SK-N-SH (cell line): ENCODE measurements at regions not wholly inside any gene's neighbourhood (a gene's known extent, or its start where the extent isn't known, plus 50 kb on each side); places are given as distances from the start of the nearest gene placed in this dataset.

Source experiments
- CTCF ChIA-PET: fragments of 300-600, 350-600 bp; formaldehyde crosslinking; extraction: SDS; loops from one replicate; lab custom pipeline; 2021; lab: Yijun Ruan, JAX
- POLR2A ChIA-PET: fragments of 350-600 bp; sonication (Branson Sonifier 250); formaldehyde crosslinking; extraction: SDS; loops from one replicate; lab custom pipeline; 2020; ENCODE audit warnings: antibody characterized with exemption, inconsistent platforms; lab: Yijun Ruan, JAX
- DNase-seq: peaks from one replicate; pipeline ENCODE4 v3.0.0; 2012
- H2AFZ ChIP-seq: fragments of 200-600 bp; sonication (generic); 2 replicates; pipeline ENCODE4 v1.8.1; 2016; ENCODE audit warnings: antibody characterized with exemption, mild to moderate bottlenecking, low read depth
- H3F3A ChIP-seq: fragments of 200-600 bp; sonication (generic); replicated peaks from 2 replicates; pipeline ENCODE3; 2016; ENCODE audit warnings: antibody characterized with exemption, mild to moderate bottlenecking; ENCODE audit not compliant: insufficient read depth
- H3K27ac ChIP-seq, 2 experiments: fragments of 200-500 bp in 1 of 2; fragments of 200-600 bp in 1 of 2; sonication (Bioruptor generic) in 1 of 2; sonication (generic), shearing (Covaris generic) in 1 of 2; 2 replicates each; pipeline versions ENCODE4 v1.5.1 to v1.6.1; 2014 to 2016; ENCODE audit warnings: low read depth in 2 of 2, inconsistent platforms in 1 of 2, low read length in 1 of 2, mild to moderate bottlenecking in 1 of 2, mixed read lengths in 1 of 2
- H3K27me3 ChIP-seq: fragments of 200-600 bp; sonication (generic), shearing (Covaris generic); 2 replicates; pipeline ENCODE4 v1.6.1; 2016; ENCODE audit warnings: mixed run types; ENCODE audit not compliant: insufficient read depth
- H3K36me3 ChIP-seq, 2 experiments: fragments of 200-500 bp in 1 of 2; fragments of 200-600 bp in 1 of 2; sonication (Bioruptor generic) in 1 of 2; sonication (generic) in 1 of 2; replicated peaks in 1 of 2; 2 replicates each; pipeline versions ENCODE3 to v1.5.1; 2014 to 2016; ENCODE audit warnings: low read length in 1 of 2, mild to moderate bottlenecking in 1 of 2; ENCODE audit not compliant: insufficient read depth in 2 of 2, control insufficient read depth in 1 of 2
- H3K4me1 ChIP-seq, 2 experiments: fragments of 200-500 bp in 1 of 2; fragments of 200-600 bp in 1 of 2; sonication (Bioruptor generic) in 1 of 2; sonication (generic), shearing (Covaris generic) in 1 of 2; 2 replicates each; pipeline versions ENCODE4 v1.5.1 to v1.6.1; 2014 to 2016; ENCODE audit warnings: low read depth in 1 of 2, low read length in 1 of 2, mixed run types in 1 of 2; ENCODE audit not compliant: insufficient read depth in 2 of 2, control insufficient read depth in 1 of 2
- H3K4me2 ChIP-seq: fragments of 200-600 bp; sonication (generic), shearing (Covaris generic); 2 replicates; pipeline ENCODE4 v1.6.1; 2017; ENCODE audit warnings: mixed run types
- H3K4me3 ChIP-seq, 2 experiments: fragments of 200-500 bp in 1 of 2; fragments of 200-600 bp in 1 of 2; sonication (Bioruptor generic) in 1 of 2; sonication (generic), shearing (Covaris generic) in 1 of 2; 2 replicates each; pipeline versions ENCODE4 v1.5.1 to v1.8.1; 2014 to 2016; ENCODE audit warnings: low read depth in 2 of 2, inconsistent platforms in 1 of 2, low read length in 1 of 2, mild to moderate bottlenecking in 1 of 2, mixed read lengths in 1 of 2, moderate library complexity in 1 of 2
- H3K79me2 ChIP-seq: fragments of 200-600 bp; sonication (generic); 2 replicates; pipeline ENCODE4 v1.8.1; 2017; ENCODE audit warnings: mild to moderate bottlenecking; ENCODE audit not compliant: insufficient read depth
- H3K9ac ChIP-seq: fragments of 200-600 bp; sonication (generic); 2 replicates; pipeline ENCODE4 v1.6.1; 2017; ENCODE audit warnings: mixed run types
- H3K9me2 ChIP-seq: fragments of 200-600 bp; sonication (generic); 2 replicates; pipeline ENCODE4 v1.6.1; 2017; ENCODE audit warnings: mixed run types
- H3K9me3 ChIP-seq: fragments of 200-600 bp; sonication (generic); 2 replicates; pipeline ENCODE4 v1.6.1; 2017; ENCODE audit warnings: mixed run types, mild to moderate bottlenecking, moderate library complexity
- H4K20me1 ChIP-seq: fragments of 200-600 bp; sonication (generic); 2 replicates; pipeline ENCODE4 v1.6.1; 2017; ENCODE audit warnings: mild to moderate bottlenecking, mixed run types; ENCODE audit not compliant: insufficient read depth
- EP300 ChIP-seq, 2 experiments: IDR thresholded peaks; 2 replicates each; pipeline versions ENCODE4 v1.4.0 to v1.6.1; 2012; ENCODE audit warnings: borderline replicate concordance in 1 of 2, low read depth in 1 of 2, low read length in 1 of 2
- FOXJ3 ChIP-seq: sonication (generic); formaldehyde crosslinking; IDR thresholded peaks from 2 replicates; pipeline ENCODE4 v1.5.1; 2020; ENCODE audit warnings: mild to moderate bottlenecking, missing genetic modification reagents
- FOXM1 ChIP-seq: IDR thresholded peaks from 2 replicates; pipeline ENCODE4 v1.4.0; 2012; ENCODE audit warnings: low read depth, mild to moderate bottlenecking
- IRF3 ChIP-seq: fragments of 150-350 bp; IDR thresholded peaks from 2 replicates; pipeline ENCODE4 v1.6.1; 2016; ENCODE audit warnings: mild to moderate bottlenecking, low read depth, low read length
- JUND ChIP-seq: IDR thresholded peaks from 2 replicates; pipeline ENCODE4 v1.4.0; 2012
- MEF2A ChIP-seq: IDR thresholded peaks from 2 replicates; pipeline ENCODE4 v1.4.0; 2012; ENCODE audit warnings: low read depth, borderline replicate concordance
- MXI1 ChIP-seq: IDR thresholded peaks from 2 replicates; pipeline ENCODE4 v1.6.1; 2012; ENCODE audit warnings: mild to moderate bottlenecking, low read depth, low read length, improper control_type of control experiment
- NRF1 ChIP-seq: IDR thresholded peaks from 2 replicates; pipeline ENCODE4 v1.6.1; 2012; ENCODE audit warnings: low read depth, mild to moderate bottlenecking, low read length
- POLR2AphosphoS5 ChIP-seq: IDR thresholded peaks from 2 replicates; pipeline ENCODE4 v1.6.1; 2012; ENCODE audit warnings: low read depth, low read length
- RAD21 ChIP-seq: IDR thresholded peaks from 2 replicates; pipeline ENCODE4 v1.6.1; 2012; ENCODE audit warnings: mild to moderate bottlenecking, low read length
- RCOR1 ChIP-seq: fragments of 150-350 bp; IDR thresholded peaks from 2 replicates; pipeline ENCODE4 v1.6.1; 2017; ENCODE audit warnings: antibody characterized with exemption, low read length
- RXRA ChIP-seq: IDR thresholded peaks from 2 replicates; pipeline ENCODE4 v1.4.0; 2012; ENCODE audit warnings: low read depth, mild to moderate bottlenecking, borderline replicate concordance
- TAF1 ChIP-seq: IDR thresholded peaks from 2 replicates; pipeline ENCODE4 v1.6.1; 2012; ENCODE audit warnings: low read depth, mild to moderate bottlenecking, low read length, moderate library complexity, borderline replicate concordance
- TCF12 ChIP-seq: IDR thresholded peaks from 2 replicates; pipeline ENCODE4 v1.4.0; 2012
- TEAD4 ChIP-seq: IDR thresholded peaks from 2 replicates; pipeline ENCODE4 v1.4.0; 2012; ENCODE audit warnings: mild to moderate bottlenecking, borderline replicate concordance; ENCODE audit not compliant: insufficient read depth
- USF1 ChIP-seq: IDR thresholded peaks from 2 replicates; pipeline ENCODE4 v1.4.0; 2012; ENCODE audit warnings: low read depth, borderline replicate concordance
- WGBS: methylation state at CpG from one replicate; pipeline ENCODE4 v1.1.6; 2017; ENCODE audit warnings: low lambda C conversion rate; 5-methylcytosine and 5-hydroxymethylcytosine counted together
- TF ChIP-seq, protein P1 (sequence below): IDR thresholded peaks from 2 replicates; pipeline ENCODE4 v1.6.1; 2012; ENCODE audit warnings: mild to moderate bottlenecking, low read depth, low read length, moderate library complexity

DNA sequence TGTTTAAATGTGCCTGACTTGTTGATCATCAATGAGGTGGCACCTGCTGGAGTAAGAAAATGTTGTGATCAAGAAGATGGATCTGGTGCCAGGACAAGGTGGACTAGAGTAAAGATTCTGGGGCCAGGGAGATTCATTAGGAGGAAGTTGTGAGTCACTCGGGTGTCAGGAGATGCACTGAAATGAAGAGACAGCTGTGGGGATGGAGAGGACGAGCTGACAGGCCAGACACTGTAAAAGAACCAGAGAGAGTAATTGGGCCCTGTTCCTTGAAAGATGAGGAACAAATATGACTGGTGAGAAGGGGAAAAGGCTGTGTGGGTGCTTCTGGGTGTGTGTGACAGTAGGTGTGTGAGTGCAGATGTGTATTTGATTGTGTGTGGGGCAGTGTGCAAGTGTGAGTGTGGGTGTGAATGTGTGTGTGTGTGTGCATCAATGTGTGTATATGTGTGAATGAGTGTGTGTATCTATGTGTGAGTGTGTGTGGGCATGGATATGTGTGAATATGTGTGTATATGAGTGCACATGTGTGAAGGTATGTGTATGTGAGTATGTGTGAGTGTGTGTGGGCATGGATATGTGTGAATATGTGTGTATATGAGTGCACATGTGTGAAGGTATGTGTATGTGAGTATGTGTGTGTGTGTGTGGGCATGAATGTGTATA, 260.5 kb downstream of the RFC3 start:
- CTCF ChIA-PET, result interaction anchor here (0.7 to 3.4 kb wide), 11 partner anchors 10 to 1086 kb away, joined by 3 to 29 read pairs (median 6); no protein-coding TSS in a partner anchor
- Histone ChIP-seq H3K27me3 (no peaks in the 10 kb centered on the region), H3K79me2 (no peaks in the 10 kb centered on the region), H3K4me1 (peaks cover 2 to 13% of the 10 kb centered on the region in 2 experiments; a peak in 3 of 4 replicates), H3K4me2 (no peak overlapping the region), H3K4me3 (no peak overlapping the region)
- WGBS, result 72% methylated on average over 2 of the region's 2 CpGs
- POLR2A ChIA-PET, result no interaction called here
- TF ChIP-seq FOXM1 (no peak), RXRA (no peak), RAD21 (no peak), NRF1 (no peak), POLR2AphosphoS5 (no peak), JUND (no peak), IRF3 (no peak), RCOR1 (no peak), FOXJ3 (CRISPR knock-in tag) (no peak), EP300 (IDR thresholded peaks at IDR 0.05; ENCODE audit: borderline replicate concordance in 1 of 2, low read depth in 1 of 2, low read length in 1 of 2) (no peak), TAF1 (no peak), TCF12 (no peak), TEAD4 (no peak), MEF2A (no peak), MXI1 (no peak), USF1 (no peak)
- TF ChIP-seq, protein P1, sequence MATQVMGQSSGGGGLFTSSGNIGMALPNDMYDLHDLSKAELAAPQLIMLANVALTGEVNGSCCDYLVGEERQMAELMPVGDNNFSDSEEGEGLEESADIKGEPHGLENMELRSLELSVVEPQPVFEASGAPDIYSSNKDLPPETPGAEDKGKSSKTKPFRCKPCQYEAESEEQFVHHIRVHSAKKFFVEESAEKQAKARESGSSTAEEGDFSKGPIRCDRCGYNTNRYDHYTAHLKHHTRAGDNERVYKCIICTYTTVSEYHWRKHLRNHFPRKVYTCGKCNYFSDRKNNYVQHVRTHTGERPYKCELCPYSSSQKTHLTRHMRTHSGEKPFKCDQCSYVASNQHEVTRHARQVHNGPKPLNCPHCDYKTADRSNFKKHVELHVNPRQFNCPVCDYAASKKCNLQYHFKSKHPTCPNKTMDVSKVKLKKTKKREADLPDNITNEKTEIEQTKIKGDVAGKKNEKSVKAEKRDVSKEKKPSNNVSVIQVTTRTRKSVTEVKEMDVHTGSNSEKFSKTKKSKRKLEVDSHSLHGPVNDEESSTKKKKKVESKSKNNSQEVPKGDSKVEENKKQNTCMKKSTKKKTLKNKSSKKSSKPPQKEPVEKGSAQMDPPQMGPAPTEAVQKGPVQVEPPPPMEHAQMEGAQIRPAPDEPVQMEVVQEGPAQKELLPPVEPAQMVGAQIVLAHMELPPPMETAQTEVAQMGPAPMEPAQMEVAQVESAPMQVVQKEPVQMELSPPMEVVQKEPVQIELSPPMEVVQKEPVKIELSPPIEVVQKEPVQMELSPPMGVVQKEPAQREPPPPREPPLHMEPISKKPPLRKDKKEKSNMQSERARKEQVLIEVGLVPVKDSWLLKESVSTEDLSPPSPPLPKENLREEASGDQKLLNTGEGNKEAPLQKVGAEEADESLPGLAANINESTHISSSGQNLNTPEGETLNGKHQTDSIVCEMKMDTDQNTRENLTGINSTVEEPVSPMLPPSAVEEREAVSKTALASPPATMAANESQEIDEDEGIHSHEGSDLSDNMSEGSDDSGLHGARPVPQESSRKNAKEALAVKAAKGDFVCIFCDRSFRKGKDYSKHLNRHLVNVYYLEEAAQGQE, result no peak
- TF ChIP-seq, all 33 proteins: peak for 0
- Histone ChIP-seq H3K9me2 (no peaks in the 10 kb centered on the region; the same call in 1 of the 2 replicates), H3K9ac (no peak overlapping the region), H3F3A (peaks cover 18% of the 10 kb centered on the region), H3K36me3 (no peaks in the 10 kb centered on the region), H2AFZ (no peak overlapping the region), H3K27ac (no peak overlapping the region), H3K9me3 (peaks cover 9% of the 10 kb centered on the region), H4K20me1 (no peaks in the 10 kb centered on the region)
- DNase-seq, result no peak
